Loucy (cell line): ENCODE measurements at regions not wholly inside any gene's neighbourhood (a gene's known extent, or its start where the extent isn't known, plus 50 kb on each side); places are given as distances from the start of the nearest gene placed in this dataset.

Experiments used
- EZH2phosphoT487 ChIP-seq: fragments of 200-600 bp; IDR thresholded peaks from 2 replicates; pipeline ENCODE4 v1.6.1; 2018; ENCODE audit warnings: antibody characterized with exemption, mild to moderate bottlenecking, moderate library complexity, borderline replicate concordance
- TF ChIP-seq, protein P1 (sequence below): fragments of 200-600 bp; sonication (generic); conservative IDR thresholded peaks from 2 replicates; pipeline ENCODE4 v1.5.1; 2014; ENCODE audit warnings: mild to moderate bottlenecking, antibody characterized with exemption, low read length

DNA sequence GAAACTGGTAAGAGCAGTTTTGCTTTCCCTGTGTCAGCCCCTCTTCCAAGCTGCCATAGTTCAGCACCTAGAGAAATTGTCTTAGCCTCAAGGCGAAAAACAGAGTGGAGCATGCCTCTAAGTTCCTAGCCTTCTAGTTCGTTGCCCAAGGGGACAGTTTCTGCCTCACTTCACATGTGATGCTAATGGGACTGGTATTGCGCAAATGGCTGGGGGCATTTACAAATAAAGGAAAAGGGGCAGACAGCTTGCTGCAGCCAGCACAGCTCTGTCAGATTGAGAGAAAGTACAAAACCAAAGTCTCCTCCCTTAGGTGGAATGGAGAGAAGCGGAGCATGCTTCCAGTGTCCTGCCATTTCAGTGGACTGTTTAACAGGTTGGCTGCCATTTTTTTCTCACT, 567.7 kb downstream of the ETV1 start:
- TF ChIP-seq, protein P1, sequence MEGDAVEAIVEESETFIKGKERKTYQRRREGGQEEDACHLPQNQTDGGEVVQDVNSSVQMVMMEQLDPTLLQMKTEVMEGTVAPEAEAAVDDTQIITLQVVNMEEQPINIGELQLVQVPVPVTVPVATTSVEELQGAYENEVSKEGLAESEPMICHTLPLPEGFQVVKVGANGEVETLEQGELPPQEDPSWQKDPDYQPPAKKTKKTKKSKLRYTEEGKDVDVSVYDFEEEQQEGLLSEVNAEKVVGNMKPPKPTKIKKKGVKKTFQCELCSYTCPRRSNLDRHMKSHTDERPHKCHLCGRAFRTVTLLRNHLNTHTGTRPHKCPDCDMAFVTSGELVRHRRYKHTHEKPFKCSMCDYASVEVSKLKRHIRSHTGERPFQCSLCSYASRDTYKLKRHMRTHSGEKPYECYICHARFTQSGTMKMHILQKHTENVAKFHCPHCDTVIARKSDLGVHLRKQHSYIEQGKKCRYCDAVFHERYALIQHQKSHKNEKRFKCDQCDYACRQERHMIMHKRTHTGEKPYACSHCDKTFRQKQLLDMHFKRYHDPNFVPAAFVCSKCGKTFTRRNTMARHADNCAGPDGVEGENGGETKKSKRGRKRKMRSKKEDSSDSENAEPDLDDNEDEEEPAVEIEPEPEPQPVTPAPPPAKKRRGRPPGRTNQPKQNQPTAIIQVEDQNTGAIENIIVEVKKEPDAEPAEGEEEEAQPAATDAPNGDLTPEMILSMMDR, result no peak
- TF ChIP-seq EZH2phosphoT487, result no peak
